T-cell (primary cell): ENCODE measurements at regions not wholly inside any gene's neighbourhood (a gene's known extent, or its start where the extent isn't known, plus 50 kb on each side); places are given as distances from the start of the nearest gene placed in this dataset.

Source experiments
- ATAC-seq, 4 experiments: fragments of 200-7000 bp in 3 of 4; fragments of 150-1000 bp in 1 of 4; cut with Tn5 transposase; replicated peaks in 1 of 4; 1 replicate in 3 of 4; 2 replicates in 1 of 4; pipeline ENCODE4 v1.10.0; 2021; ENCODE audit warnings: moderate library complexity in 3 of 4, mild to moderate bottlenecking in 2 of 4, moderate number of reproducible peaks in 1 of 4
- CTCF ChIA-PET, 2 donors: fragments of 300-600 bp; sonication (Branson Sonifier 250); formaldehyde crosslinking; loops; one replicate each; lab custom pipeline; 2022; ENCODE audit warnings: antibody characterized with exemption in 2 of 2; lab: Charles Lee
- POLR2A ChIA-PET, 2 donors: fragments of 300-600 bp; sonication (Branson Sonifier 250); formaldehyde crosslinking; loops; one replicate each; lab custom pipeline; 2022; ENCODE audit warnings: antibody characterized with exemption in 2 of 2; lab: Charles Lee
- DNase-seq, 35 experiments: peaks; one replicate each; pipeline versions ENCODE4 v3.0.0 to v3.0.0-alpha.2; 2013 to 2023
- H3K27ac ChIP-seq: one replicate; pipeline ENCODE4 v1.5.1; 2013; ENCODE audit warnings: low read length
- H3K27me3 ChIP-seq, 2 experiments: replicated peaks in 1 of 2; 1 replicate in 1 of 2; 2 replicates in 1 of 2; pipeline versions ENCODE4 v1.6.1 to v1.7.0; 2013; ENCODE audit warnings: low read length in 1 of 2, mixed read lengths in 1 of 2; ENCODE audit not compliant: control insufficient read depth in 2 of 2, insufficient read depth in 2 of 2; ENCODE audit errors: extremely low read depth in 1 of 2
- H3K36me3 ChIP-seq, 2 donors: 1 replicate in 1 of 2; 2 replicates in 1 of 2; pipeline versions ENCODE4 v1.6.1 to v1.7.0; 2013; ENCODE audit warnings: low read length in 1 of 2; ENCODE audit not compliant: control insufficient read depth in 2 of 2, insufficient read depth in 1 of 2; ENCODE audit errors: extremely low read depth in 1 of 2
- H3K4me1 ChIP-seq, 2 experiments: 1 replicate in 1 of 2; 2 replicates in 1 of 2; pipeline versions ENCODE4 v1.6.1 to v1.7.0; 2013; ENCODE audit warnings: low read length in 2 of 2, mixed read lengths in 1 of 2; ENCODE audit not compliant: insufficient read depth in 2 of 2, control insufficient read depth in 1 of 2; ENCODE audit errors: extremely low read depth in 1 of 2
- H3K4me3 ChIP-seq, 2 donors: 1 replicate in 1 of 2; 2 replicates in 1 of 2; pipeline versions ENCODE4 v1.5.1 to v1.7.0; 2013; ENCODE audit warnings: mild to moderate bottlenecking in 2 of 2, low read length in 1 of 2, moderate library complexity in 1 of 2; ENCODE audit not compliant: control insufficient read depth in 1 of 2; ENCODE audit errors: extremely low read depth in 1 of 2
- H3K9me3 ChIP-seq: 2 replicates; pipeline ENCODE4 v1.7.0; 2013
- H3K27ac Mint-ChIP-seq, 2 donors: one replicate each; pipeline ENCODE4 v1.8.0; 2020 to 2021; ENCODE audit warnings: mild to moderate bottlenecking in 2 of 2, mixed read lengths in 2 of 2
- H3K27me3 Mint-ChIP-seq, 2 donors: one replicate each; pipeline ENCODE4 v1.8.0; 2021 to 2022; ENCODE audit warnings: mixed read lengths in 2 of 2
- H3K36me3 Mint-ChIP-seq: one replicate; pipeline ENCODE4 v1.8.0; 2021; ENCODE audit warnings: mixed read lengths
- H3K4me1 Mint-ChIP-seq, 3 donors: one replicate each; pipeline ENCODE4 v1.8.0; 2020 to 2022; ENCODE audit warnings: mixed read lengths in 3 of 3, mild to moderate bottlenecking in 1 of 3
- H3K4me3 Mint-ChIP-seq, 3 donors: one replicate each; pipeline ENCODE4 v1.8.0; 2020 to 2022; ENCODE audit warnings: mild to moderate bottlenecking in 3 of 3, mixed read lengths in 3 of 3, moderate library complexity in 3 of 3
- H3K9me3 Mint-ChIP-seq, 3 donors: one replicate each; pipeline ENCODE4 v1.8.0; 2020 to 2022; ENCODE audit warnings: mixed read lengths in 3 of 3
- WGBS: methylation state at CpG from one replicate; pipeline ENCODE4 v1.1.5; 2013; ENCODE audit warnings: missing lambda C conversion rate; ENCODE audit not compliant: insufficient coverage; 5-methylcytosine and 5-hydroxymethylcytosine counted together

DNA sequence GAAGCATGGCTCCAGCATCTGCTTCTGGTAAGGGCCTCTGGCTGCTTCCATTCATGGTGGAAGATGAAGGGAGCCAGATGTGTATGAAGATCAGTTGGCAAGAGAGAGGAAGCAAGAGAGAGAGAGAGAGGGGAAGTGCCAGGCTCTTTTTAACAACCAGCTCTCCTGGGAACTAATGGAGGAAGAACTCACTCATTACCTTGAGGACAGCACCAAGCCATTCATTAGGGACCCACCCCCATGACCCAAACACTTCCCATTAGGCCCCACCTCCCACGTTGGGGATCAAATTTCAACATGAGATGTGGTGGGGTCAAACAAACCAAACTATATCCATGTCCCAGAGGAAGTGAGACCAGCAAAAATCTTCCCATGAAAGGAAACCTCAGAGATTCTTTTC lies 124.8 kb upstream of the SIX2 start:
- no CpG with 5 or more reads among the region's 1 CpG for WGBS
- H3K4me3 Mint-ChIP-seq: no peak overlapping the region
- peaks cover 12 to 20% of the 10 kb centered on the region in 2 donors for H3K27me3 Mint-ChIP-seq
- H3K4me1 Mint-ChIP-seq: peaks cover 0 to 5% (median 3%) of the 10 kb centered on the region in 3 donors
- H3K4me3 ChIP-seq: no peak overlapping the region
- no peaks in the 10 kb centered on the region for H3K4me1 ChIP-seq
- no peaks in the 10 kb centered on the region for H3K9me3 Mint-ChIP-seq
- peaks cover 0 to 14% of the 10 kb centered on the region in 2 experiments for H3K27me3 ChIP-seq
- ATAC-seq (no peak), DNase-seq (no peak)
- no peaks in the 10 kb centered on the region for H3K36me3 ChIP-seq
- CTCF ChIA-PET: no interaction called here
- H3K27ac Mint-ChIP-seq: no peak overlapping the region
- no peaks in the 10 kb centered on the region for H3K9me3 ChIP-seq
- H3K27ac ChIP-seq: no peak overlapping the region
- POLR2A ChIA-PET: no interaction called here
- H3K36me3 Mint-ChIP-seq: no peaks in the 10 kb centered on the region

GRCh38 chr2:45132551-45132950 lies 123.3 kb upstream of the SIX2 start:
- no peak for ATAC-seq
- no peaks in the 10 kb centered on the region for H3K4me1 ChIP-seq
- ChIA-PET CTCF (no interaction called here), POLR2A (no interaction called here)
- H3K36me3 ChIP-seq: no peaks in the 10 kb centered on the region
- no peak overlapping the region for H3K27ac ChIP-seq
- no peak overlapping the region for H3K4me3 ChIP-seq
- WGBS: 60% methylated on average over 2 of the region's 4 CpGs
- H3K9me3 Mint-ChIP-seq: no peaks in the 10 kb centered on the region
- no peaks in the 10 kb centered on the region for H3K9me3 ChIP-seq
- H3K4me3 Mint-ChIP-seq: no peak overlapping the region
- DNase-seq: no peak
- no peak overlapping the region for H3K27ac Mint-ChIP-seq
- no peaks in the 10 kb centered on the region for H3K36me3 Mint-ChIP-seq
- H3K27me3 Mint-ChIP-seq: peaks cover 7 to 15% of the 10 kb centered on the region in 2 donors
- peaks cover 0 to 15% of the 10 kb centered on the region in 2 experiments for H3K27me3 ChIP-seq
- H3K4me1 Mint-ChIP-seq: peaks cover 0 to 5% (median 3%) of the 10 kb centered on the region in 3 donors

DNA sequence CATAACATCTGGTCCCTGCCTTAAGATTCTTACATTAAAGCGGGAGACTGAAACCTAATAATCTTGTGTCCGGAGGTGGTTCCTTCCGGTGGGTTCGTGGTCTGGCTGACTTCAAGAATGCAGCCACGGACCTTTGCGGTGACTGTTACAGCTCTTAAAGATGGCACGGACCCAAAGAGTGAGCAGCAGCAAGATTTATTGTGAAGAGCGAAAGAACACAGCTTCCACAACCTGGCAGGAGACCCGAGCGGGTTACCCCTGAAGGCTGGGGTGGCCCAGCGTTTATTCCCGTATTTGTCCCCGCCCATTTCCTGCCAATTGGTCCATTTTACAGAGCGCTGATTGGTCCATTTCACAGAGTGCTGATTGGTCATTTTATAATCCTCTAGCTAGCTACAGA lies 122.3 kb upstream of the SIX2 start:
- Mint-ChIP-seq H3K27me3 (peaks cover 4 to 12% of the 10 kb centered on the region in 2 donors), H3K36me3 (no peaks in the 10 kb centered on the region), H3K4me3 (no peak overlapping the region), H3K4me1 (peaks cover 0 to 5% (median 3%) of the 10 kb centered on the region in 3 donors), H3K9me3 (no peaks in the 10 kb centered on the region), H3K27ac (no peak overlapping the region)
- CTCF ChIA-PET: no interaction called here
- POLR2A ChIA-PET: no interaction called here
- H3K4me1 ChIP-seq: no peaks in the 10 kb centered on the region
- peaks cover 0 to 15% of the 10 kb centered on the region in 2 experiments for H3K27me3 ChIP-seq
- no peak overlapping the region for H3K4me3 ChIP-seq
- no peaks in the 10 kb centered on the region for H3K36me3 ChIP-seq
- no peaks in the 10 kb centered on the region for H3K9me3 ChIP-seq
- 30% methylated on average over 13 of the region's 14 CpGs for WGBS
- ATAC-seq (no peak), DNase-seq (no peak)
- no peak overlapping the region for H3K27ac ChIP-seq

DNA sequence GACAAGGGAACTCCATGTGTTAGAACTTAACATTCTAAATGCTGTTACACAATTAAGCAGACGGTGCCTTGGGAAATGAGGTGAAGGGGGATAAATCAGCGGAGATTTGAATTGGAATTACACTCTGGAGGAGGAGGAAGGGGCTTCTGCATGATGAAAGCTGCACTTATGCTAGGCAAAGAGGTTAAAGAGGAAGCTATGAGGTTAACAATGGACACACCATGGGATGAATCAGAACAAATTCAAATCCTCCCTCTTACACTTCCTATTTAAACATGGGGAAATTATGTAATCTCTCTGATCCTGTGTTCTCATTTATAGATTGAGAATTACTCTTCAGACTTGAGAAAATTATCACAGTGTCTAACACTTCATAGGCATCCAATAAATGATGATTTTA lies 121.5 kb upstream of the SIX2 start:
- Mint-ChIP-seq H3K9me3 (no peaks in the 10 kb centered on the region), H3K27ac (no peak overlapping the region), H3K27me3 (peaks cover 0 to 9% of the 10 kb centered on the region in 2 donors), H3K4me3 (no peak overlapping the region), H3K36me3 (no peaks in the 10 kb centered on the region), H3K4me1 (peaks cover 0 to 5% (median 3%) of the 10 kb centered on the region in 3 donors)
- ChIA-PET CTCF (no interaction called here), POLR2A (no interaction called here)
- Histone ChIP-seq H3K4me1 (no peaks in the 10 kb centered on the region), H3K4me3 (no peak overlapping the region), H3K27ac (no peak overlapping the region), H3K27me3 (peaks cover 0 to 15% of the 10 kb centered on the region in 2 experiments), H3K36me3 (no peaks in the 10 kb centered on the region), H3K9me3 (no peaks in the 10 kb centered on the region)
- no peak for ATAC-seq
- no CpG with 5 or more reads among the region's 2 CpGs for WGBS
- no peak for DNase-seq

DNA sequence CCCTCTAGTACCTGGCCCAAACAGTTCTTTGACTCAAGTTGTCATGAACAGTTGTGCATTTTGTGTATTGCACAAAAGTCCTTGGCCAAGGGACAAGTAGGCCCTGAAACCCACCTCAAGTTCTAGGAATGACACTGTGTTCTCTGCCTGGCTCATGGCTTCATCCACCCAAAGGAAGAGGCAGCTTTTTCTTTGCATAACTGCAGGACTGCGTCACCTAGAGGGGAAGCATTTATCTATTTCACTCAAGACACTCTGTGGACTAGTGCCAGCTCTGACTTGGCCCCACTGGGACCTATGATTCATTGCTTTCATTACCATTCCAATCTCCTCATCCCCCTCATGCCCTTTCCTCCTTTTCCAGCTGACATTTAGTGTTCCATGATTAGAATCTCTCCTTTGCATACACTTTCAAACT lies 119.3 kb upstream of the SIX2 start:
- no peaks in the 10 kb centered on the region for H3K36me3 ChIP-seq
- Mint-ChIP-seq H3K9me3 (no peaks in the 10 kb centered on the region), H3K4me3 (no peak overlapping the region), H3K27ac (no peak overlapping the region), H3K36me3 (no peaks in the 10 kb centered on the region), H3K27me3 (peaks cover 0 to 6% of the 10 kb centered on the region in 2 donors), H3K4me1 (no peaks in the 10 kb centered on the region)
- DNase-seq (no peak), ATAC-seq (no peak)
- H3K4me1 ChIP-seq: no peaks in the 10 kb centered on the region
- no peak overlapping the region for H3K27ac ChIP-seq
- WGBS: 56% methylated on average over 1 of the region's 1 CpG
- H3K4me3 ChIP-seq: no peak overlapping the region
- ChIA-PET CTCF (no interaction called here), POLR2A (no interaction called here)
- H3K27me3 ChIP-seq: peaks cover 0 to 15% of the 10 kb centered on the region in 2 experiments
- no peaks in the 10 kb centered on the region for H3K9me3 ChIP-seq

GRCh38 chr2:45127891-45128290 lies 118.6 kb upstream of the SIX2 start:
- Mint-ChIP-seq H3K27me3 (peaks cover 3% of the 10 kb centered on the region in 2 donors), H3K4me1 (no peaks in the 10 kb centered on the region)
- CTCF ChIA-PET: no interaction called here

DNA sequence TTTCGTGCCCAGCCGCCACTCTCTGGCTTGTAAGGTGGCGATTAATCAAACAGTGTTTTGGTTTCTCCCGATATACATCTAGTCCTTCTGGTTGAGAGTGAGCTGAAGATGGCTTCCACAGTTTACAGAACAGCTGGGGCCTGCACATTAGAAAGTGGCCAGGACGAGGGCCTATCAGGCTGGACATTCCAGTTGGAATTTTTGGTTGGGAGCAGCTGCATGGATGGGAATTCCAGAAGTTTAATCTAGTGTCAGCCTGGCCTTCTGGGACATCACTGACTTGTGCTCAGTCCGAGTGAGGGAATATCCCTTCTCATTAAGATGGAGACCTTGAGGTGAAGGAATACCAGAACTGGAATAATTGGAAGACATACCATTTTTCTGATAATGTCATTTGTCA lies 118.1 kb upstream of the SIX2 start:
- Histone ChIP-seq H3K27me3 (peaks cover 0 to 11% of the 10 kb centered on the region in 2 experiments), H3K27ac (no peak overlapping the region), H3K4me1 (no peaks in the 10 kb centered on the region), H3K9me3 (no peaks in the 10 kb centered on the region), H3K36me3 (no peaks in the 10 kb centered on the region), H3K4me3 (no peak overlapping the region)
- DNase-seq (no peak), ATAC-seq (no peak)
- 88% methylated on average over 5 of the region's 6 CpGs for WGBS
- POLR2A ChIA-PET: no interaction called here
- Mint-ChIP-seq H3K36me3 (no peaks in the 10 kb centered on the region), H3K27me3 (peaks cover 3% of the 10 kb centered on the region in 2 donors), H3K4me1 (no peaks in the 10 kb centered on the region), H3K27ac (no peak overlapping the region), H3K4me3 (no peak overlapping the region), H3K9me3 (no peaks in the 10 kb centered on the region)
- CTCF ChIA-PET: no interaction called here

More at GRCh38 chr2:45127891-45128290, 118.6 kb upstream of the SIX2 start:
- WGBS: 83% methylated on average over 1 of the region's 4 CpGs
- H3K27ac Mint-ChIP-seq: no peak overlapping the region
- no peak for DNase-seq
- Histone ChIP-seq H3K27me3 (peaks cover 0 to 15% of the 10 kb centered on the region in 2 experiments), H3K4me3 (no peak overlapping the region), H3K36me3 (no peaks in the 10 kb centered on the region), H3K4me1 (no peaks in the 10 kb centered on the region), H3K9me3 (no peaks in the 10 kb centered on the region), H3K27ac (no peak overlapping the region)
- POLR2A ChIA-PET: no interaction called here
- ATAC-seq: no peak
- no peaks in the 10 kb centered on the region for H3K36me3 Mint-ChIP-seq
- H3K4me3 Mint-ChIP-seq: no peak overlapping the region
- H3K9me3 Mint-ChIP-seq: no peaks in the 10 kb centered on the region
